ENCODE measurements at regions not wholly inside any gene's neighbourhood (a gene's known extent, or its start where the extent isn't known, plus 50 kb on each side); places are given as distances from the start of the nearest gene placed in this dataset.

DNA sequence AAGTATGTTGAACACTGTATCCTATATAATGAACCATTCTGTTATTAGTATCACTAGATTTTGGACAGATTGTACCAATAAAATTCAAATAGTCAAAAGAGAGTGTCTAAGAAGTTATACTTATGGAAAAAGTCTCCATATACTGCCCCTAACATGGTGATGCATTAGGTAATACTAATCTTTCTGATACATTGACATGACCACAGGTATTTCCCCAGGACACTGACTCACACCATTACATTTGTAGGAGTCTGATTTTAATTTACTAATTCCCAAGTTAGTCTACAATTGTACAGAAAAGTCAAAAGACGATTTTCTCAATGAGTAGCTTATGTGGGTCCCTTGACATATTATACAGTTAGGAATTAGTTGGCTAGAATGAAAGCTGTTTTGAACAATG is 593.8 kb downstream of the ISL1 start:
- Histone ChIP-seq H3K4me3 (ENCODE audit: insufficient read depth, low read depth, low read length) (no peak overlapping the region), H2AFZ (ENCODE audit: low read depth, low read length) (no peak overlapping the region), H3K36me3 (ENCODE audit: insufficient read depth, low read length) (no peaks in the 10 kb centered on the region), H3K27me3 (ENCODE audit: insufficient read depth, low read length) (no peaks in the 10 kb centered on the region), H3K27ac (ENCODE audit: low read depth, low read length) (no peak overlapping the region), H3K79me2 (ENCODE audit: insufficient read depth, low read length) (no peaks in the 10 kb centered on the region), H3K4me2 (ENCODE audit: low read length) (no peak overlapping the region), H4K20me1 (ENCODE audit: insufficient read depth, low read length) (no peaks in the 10 kb centered on the region), H3K9ac (ENCODE audit: low read length) (no peak overlapping the region), H3K4me1 (ENCODE audit: insufficient read depth, low read length) (no peaks in the 10 kb centered on the region), H3K9me3 (ENCODE audit: insufficient read depth, low read depth, low read length) (peaks cover 4% of the 10 kb centered on the region)
- H3K9me3 Mint-ChIP-seq (ENCODE audit: unreplicated experiment), result no peaks in the 10 kb centered on the region
- DNase-seq (ENCODE audit: low read depth), result no peak
- H3K4me3 Mint-ChIP-seq (ENCODE audit: unreplicated experiment), result no peak overlapping the region
- TF ChIP-seq, protein P1, sequence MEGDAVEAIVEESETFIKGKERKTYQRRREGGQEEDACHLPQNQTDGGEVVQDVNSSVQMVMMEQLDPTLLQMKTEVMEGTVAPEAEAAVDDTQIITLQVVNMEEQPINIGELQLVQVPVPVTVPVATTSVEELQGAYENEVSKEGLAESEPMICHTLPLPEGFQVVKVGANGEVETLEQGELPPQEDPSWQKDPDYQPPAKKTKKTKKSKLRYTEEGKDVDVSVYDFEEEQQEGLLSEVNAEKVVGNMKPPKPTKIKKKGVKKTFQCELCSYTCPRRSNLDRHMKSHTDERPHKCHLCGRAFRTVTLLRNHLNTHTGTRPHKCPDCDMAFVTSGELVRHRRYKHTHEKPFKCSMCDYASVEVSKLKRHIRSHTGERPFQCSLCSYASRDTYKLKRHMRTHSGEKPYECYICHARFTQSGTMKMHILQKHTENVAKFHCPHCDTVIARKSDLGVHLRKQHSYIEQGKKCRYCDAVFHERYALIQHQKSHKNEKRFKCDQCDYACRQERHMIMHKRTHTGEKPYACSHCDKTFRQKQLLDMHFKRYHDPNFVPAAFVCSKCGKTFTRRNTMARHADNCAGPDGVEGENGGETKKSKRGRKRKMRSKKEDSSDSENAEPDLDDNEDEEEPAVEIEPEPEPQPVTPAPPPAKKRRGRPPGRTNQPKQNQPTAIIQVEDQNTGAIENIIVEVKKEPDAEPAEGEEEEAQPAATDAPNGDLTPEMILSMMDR (IDR thresholded peaks at IDR 0.05; ENCODE audit: insufficient read depth, low read depth, low read length), result no peak
- no peak for TF ChIP-seq EZH2 (IDR thresholded peaks at IDR 0.05; ENCODE audit: insufficient read depth, low read length)
- H3K27ac Mint-ChIP-seq (ENCODE audit: unreplicated experiment), result no peak overlapping the region
- H3K36me3 Mint-ChIP-seq (ENCODE audit: low read depth, unreplicated experiment), result no peaks in the 10 kb centered on the region
- FAIRE-seq, result no peak
- H3K27me3 Mint-ChIP-seq (ENCODE audit: low read depth, unreplicated experiment), result no peaks in the 10 kb centered on the region
- H3K4me1 Mint-ChIP-seq (ENCODE audit: low read depth, unreplicated experiment), result peaks cover 7% of the 10 kb centered on the region

DNA sequence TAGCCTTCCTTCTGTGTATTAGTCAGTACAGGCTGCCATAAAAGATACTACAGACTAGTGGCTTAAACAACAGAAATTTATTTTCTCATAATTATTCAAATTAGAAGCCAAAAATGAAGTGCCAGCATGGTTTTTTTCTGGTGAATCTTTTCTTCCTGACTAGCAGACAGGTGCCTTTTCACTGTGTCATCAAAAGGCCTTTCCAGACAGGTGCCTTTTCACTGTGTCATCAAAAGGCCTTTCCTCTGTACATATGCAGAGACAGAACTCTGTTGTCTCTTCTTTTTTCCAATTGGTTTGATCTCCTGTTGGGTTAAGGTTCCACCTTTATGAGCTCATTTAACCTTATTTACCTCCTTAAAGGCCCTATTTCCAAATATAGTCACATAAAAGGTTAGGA is 599.9 kb downstream of the ISL1 start:
- DNase-seq (ENCODE audit: low read depth), result no peak
- H3K27ac ChIP-seq (ENCODE audit: low read depth, low read length), result no peak overlapping the region
- no peaks in the 10 kb centered on the region for H3K4me1 ChIP-seq (ENCODE audit: insufficient read depth, low read length)
- H3K27me3 Mint-ChIP-seq (ENCODE audit: low read depth, unreplicated experiment), result peaks cover 3% of the 10 kb centered on the region
- H3K27ac Mint-ChIP-seq (ENCODE audit: unreplicated experiment), result no peak overlapping the region
- H3K4me3 ChIP-seq (ENCODE audit: insufficient read depth, low read depth, low read length), result no peak overlapping the region
- no peaks in the 10 kb centered on the region for H3K9me3 Mint-ChIP-seq (ENCODE audit: unreplicated experiment)
- FAIRE-seq, result no peak
- no peak overlapping the region for H3K4me3 Mint-ChIP-seq (ENCODE audit: unreplicated experiment)
- H3K79me2 ChIP-seq (ENCODE audit: insufficient read depth, low read length), result no peaks in the 10 kb centered on the region
- no peaks in the 10 kb centered on the region for H3K9me3 ChIP-seq (ENCODE audit: insufficient read depth, low read depth, low read length)
- no peak overlapping the region for H2AFZ ChIP-seq (ENCODE audit: low read depth, low read length)
- H3K36me3 Mint-ChIP-seq (ENCODE audit: low read depth, unreplicated experiment), result no peaks in the 10 kb centered on the region
- no peaks in the 10 kb centered on the region for H4K20me1 ChIP-seq (ENCODE audit: insufficient read depth, low read length)
- no peak overlapping the region for H3K9ac ChIP-seq (ENCODE audit: low read length)
- H3K27me3 ChIP-seq (ENCODE audit: insufficient read depth, low read length), result no peaks in the 10 kb centered on the region
- no peak overlapping the region for H3K4me2 ChIP-seq (ENCODE audit: low read length)
- no peaks in the 10 kb centered on the region for H3K4me1 Mint-ChIP-seq (ENCODE audit: low read depth, unreplicated experiment)
- TF ChIP-seq, protein P1 (IDR thresholded peaks at IDR 0.05; ENCODE audit: insufficient read depth, low read depth, low read length), result no peak
- TF ChIP-seq EZH2 (IDR thresholded peaks at IDR 0.05; ENCODE audit: insufficient read depth, low read length), result no peak
- no peaks in the 10 kb centered on the region for H3K36me3 ChIP-seq (ENCODE audit: insufficient read depth, low read length)

DNA sequence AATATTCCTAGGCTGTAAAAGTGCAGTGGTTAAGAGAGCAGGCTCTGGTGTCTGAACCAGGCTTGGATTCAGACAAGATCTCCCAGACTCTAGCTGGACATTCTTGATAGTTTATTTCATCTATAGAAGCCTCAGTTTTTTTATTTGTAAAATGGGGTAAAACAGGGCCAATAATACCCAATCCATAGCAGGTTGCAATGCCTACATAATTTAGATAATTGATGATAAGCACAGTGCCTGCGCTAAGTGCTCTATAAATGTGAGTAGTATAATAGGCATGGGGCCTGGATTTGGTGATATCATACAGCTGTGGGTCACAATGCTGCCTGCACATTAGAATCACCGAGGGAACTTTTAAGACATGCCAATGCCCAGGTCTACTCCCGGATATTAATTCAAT is 603.5 kb downstream of the ISL1 start:
- Histone ChIP-seq H3K9me3 (ENCODE audit: insufficient read depth, low read depth, low read length) (no peaks in the 10 kb centered on the region), H3K4me3 (ENCODE audit: insufficient read depth, low read depth, low read length) (no peak overlapping the region), H3K4me2 (ENCODE audit: low read length) (no peak overlapping the region), H3K27ac (ENCODE audit: low read depth, low read length) (no peak overlapping the region), H2AFZ (ENCODE audit: low read depth, low read length) (no peak overlapping the region), H3K36me3 (ENCODE audit: insufficient read depth, low read length) (no peaks in the 10 kb centered on the region), H4K20me1 (ENCODE audit: insufficient read depth, low read length) (no peaks in the 10 kb centered on the region), H3K4me1 (ENCODE audit: insufficient read depth, low read length) (no peaks in the 10 kb centered on the region), H3K79me2 (ENCODE audit: insufficient read depth, low read length) (no peaks in the 10 kb centered on the region), H3K27me3 (ENCODE audit: insufficient read depth, low read length) (no peaks in the 10 kb centered on the region), H3K9ac (ENCODE audit: low read length) (no peak overlapping the region)
- Mint-ChIP-seq H3K27ac (ENCODE audit: unreplicated experiment) (no peak overlapping the region), H3K4me3 (ENCODE audit: unreplicated experiment) (no peak overlapping the region), H3K9me3 (ENCODE audit: unreplicated experiment) (no peaks in the 10 kb centered on the region), H3K4me1 (ENCODE audit: low read depth, unreplicated experiment) (no peaks in the 10 kb centered on the region), H3K27me3 (ENCODE audit: low read depth, unreplicated experiment) (peaks cover 3% of the 10 kb centered on the region), H3K36me3 (ENCODE audit: low read depth, unreplicated experiment) (no peaks in the 10 kb centered on the region)
- DNase-seq (ENCODE audit: low read depth) (no peak), FAIRE-seq (no peak)
- no peak for TF ChIP-seq EZH2 (IDR thresholded peaks at IDR 0.05; ENCODE audit: insufficient read depth, low read length)
- TF ChIP-seq, protein P1 (IDR thresholded peaks at IDR 0.05; ENCODE audit: insufficient read depth, low read depth, low read length), result no peak

Data from astrocyte (in vitro differentiated cells and primary cell).